NCI-H2227 treated with DMSO at 0.1 percent for 48 hours (cell line): ENCODE measurements at regions not wholly inside any gene's neighbourhood (a gene's known extent, or its start where the extent isn't known, plus 50 kb on each side); places are given as distances from the start of the nearest gene placed in this dataset.
"Not testable (repeated sequence)": the region's sequence is repeated elsewhere in the genome, so short reads cannot be mapped to it uniquely, and the experiment has no call there.

Source experiments
- DNase-seq: peaks from one replicate; lab custom pipeline; 2025; lab: John Stamatoyannopoulos, UW

DNA sequence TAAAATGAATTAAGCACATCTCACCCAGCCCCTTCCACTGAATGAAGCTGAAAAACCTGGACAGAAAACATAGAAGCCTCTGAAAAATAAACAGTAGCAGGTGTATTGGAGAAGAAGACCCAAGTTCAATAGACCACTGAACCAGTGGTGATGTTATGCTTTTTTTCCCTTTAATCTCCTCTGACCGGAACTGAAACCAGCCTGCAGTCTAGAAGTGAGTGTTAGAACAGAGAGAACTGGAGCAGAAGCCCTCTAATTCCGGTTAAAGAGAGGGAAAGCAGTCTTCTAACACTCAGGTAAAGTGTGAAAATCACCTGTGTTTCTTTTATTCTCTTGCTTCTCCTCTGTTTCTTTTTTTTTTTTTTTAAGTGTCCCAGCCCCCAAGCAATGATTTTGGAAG, 83.5 kb upstream of the CCL21 start:
- no peak for DNase-seq

DNA sequence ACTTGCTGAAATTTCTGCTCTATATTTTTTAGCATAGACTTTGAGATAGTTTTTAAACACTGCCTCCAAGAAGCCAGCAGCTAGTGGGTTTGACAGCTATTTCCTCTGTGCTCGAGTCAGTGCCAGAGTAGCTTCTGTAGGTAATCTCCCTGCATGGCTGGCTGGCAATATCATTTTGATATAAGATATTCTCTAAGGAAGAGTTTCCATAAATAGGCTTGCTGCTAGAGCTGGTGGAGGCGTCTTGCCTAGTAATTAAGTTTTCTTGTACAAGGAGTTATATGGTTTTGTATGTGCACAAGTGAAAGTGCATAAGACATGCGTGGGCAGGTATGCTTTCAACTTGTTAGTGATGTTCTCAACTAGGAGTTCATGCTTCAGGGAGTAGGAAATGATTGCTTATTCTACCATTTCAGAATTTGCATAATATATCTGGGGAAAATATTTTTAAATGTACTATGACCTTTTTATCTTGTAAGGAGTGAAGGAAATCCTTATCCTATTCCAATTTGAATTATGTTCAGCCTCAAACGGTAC, 74.1 kb upstream of the CCL21 start:
- DNase-seq = no peak

DNA sequence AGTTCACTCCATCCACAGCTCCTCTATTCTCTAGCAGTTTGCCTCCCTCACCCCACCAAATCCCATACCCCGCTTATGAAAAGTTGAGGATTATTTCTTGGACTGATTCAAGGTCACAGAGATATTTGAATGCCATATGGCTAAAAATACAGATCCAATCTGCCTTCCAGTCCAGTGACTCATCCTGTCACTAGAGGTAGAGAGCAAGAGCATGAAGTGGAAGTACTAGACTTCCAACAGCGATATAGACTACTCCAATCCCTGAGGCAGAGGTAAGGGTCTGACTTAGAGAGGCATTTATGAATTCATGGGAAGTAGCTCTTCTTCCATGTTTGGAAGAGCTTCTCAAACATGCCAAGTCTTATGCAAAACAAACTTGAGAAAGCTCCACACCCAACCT, 72.4 kb upstream of the CCL21 start:
- no peak for DNase-seq

DNA sequence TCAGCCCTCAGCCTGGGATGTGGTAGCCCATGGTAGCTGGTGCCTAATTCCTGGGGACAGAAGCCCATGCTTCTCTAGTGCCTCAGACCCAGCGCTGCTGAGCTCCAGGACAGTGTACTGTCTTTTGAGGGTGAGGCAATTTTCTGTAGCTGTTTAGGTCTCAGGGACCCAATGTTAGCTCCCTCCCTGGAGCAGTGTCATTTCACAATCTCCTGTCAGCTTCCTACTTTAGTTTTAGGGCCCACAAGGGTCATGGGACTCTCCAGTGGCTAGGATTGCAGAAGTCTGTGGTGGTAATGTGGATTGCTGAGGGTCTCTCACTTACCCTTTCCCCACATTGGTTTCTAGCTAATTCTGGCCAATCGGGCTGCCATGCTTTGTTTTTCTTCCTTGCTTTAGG, 67.7 kb upstream of the CCL21 start:
- no peak for DNase-seq

DNA sequence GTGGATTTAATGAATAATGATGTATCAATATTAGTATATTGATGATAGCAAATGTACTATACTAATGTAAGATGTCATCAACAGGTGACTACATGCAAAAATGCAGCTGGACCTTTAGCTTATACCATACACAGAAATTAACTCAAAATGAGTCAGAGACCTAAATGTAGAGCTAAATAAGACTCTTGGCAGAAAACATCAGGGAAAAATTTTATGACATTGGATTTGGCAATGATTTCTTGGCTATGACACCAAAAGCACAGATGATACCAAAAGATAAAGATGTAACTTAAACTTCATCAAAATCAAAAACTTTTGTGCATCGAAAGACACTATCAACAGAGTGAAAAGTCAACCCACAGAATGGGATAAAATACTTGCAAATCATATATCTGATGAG, 64.0 kb upstream of the CCL21 start:
- DNase-seq = no peak

DNA sequence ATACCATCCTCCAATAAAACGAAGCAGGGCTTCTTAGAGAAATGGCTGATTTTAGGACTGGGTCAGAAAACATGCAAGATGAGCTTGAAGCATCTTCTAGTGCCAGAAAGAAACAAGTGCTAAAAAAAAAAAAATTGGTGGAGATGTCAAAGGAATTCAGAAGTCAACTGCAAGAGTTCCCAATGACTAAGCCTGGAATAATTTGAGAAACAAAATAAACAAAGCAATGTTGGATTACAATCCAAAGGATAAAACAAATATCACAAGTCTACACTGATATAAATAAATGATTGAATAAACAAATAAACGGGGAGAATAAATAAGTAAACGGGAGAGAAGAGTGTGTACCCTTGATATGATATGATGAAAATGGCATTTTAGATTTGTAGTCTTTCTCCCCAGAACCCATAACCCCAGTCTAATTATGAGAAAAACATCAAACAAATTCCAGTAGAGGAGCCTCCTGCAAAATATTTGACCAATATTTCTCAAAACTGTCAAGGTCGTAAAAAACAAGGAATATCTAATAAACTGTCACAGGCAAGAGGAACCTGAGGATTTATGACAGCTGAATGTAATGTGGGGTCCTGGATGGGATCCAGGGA, 63.5 kb upstream of the CCL21 start:
- no peak for DNase-seq

DNA sequence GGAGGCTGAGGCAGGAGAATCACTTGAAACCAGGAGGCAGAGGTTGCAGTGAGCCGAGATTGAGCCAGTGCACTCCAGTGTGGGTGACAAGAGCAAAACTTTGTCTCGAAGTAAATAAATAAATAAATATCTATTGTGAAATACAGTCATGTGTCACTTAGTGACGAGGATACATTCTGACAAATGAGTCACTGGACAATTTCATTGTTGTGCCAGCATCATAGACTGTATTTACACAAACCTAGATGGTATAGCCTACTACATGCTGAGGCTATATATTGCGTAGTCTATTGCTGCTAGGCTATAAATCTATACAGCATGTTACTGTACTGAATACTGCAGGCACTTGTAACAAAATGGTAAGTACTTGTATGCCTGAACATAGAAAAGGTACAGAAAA, 61.1 kb upstream of the CCL21 start:
- DNase-seq = no peak

DNA sequence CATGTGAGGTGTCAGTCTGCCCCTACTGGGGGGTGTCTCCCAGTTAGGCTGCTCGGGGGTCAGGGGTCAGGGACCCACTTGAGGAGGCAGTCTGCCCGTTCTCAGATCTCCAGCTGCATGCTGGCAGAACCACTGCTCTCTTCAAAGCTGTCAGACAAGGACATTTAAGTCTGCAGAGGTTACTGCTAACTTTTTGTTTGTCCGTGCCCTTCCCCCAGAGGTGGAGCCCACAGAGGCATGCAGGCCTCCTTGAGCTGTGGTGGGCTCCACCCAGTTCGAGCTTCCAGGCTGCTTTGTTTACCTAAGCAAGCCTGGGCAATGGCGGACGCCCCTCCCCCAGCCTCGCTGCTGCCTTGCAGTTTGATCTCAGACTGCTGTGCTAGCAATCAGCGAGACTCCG, 57.2 kb upstream of the CCL21 start:
- DNase-seq = not testable (repeated sequence)

- peak; percentile 6 for DNase-seq
Observed at GRCh38 chr9:34760196-34761040, 50.5 kb upstream of the CCL21 start.
